GM21619 (cell line): ENCODE measurements at regions not wholly inside any gene's neighbourhood (a gene's known extent, or its start where the extent isn't known, plus 50 kb on each side); places are given as distances from the start of the nearest gene placed in this dataset.
"Not testable (repeated sequence)": the region's sequence is repeated elsewhere in the genome, so short reads cannot be mapped to it uniquely, and the experiment has no call there.

Experiments
- ATAC-seq: cut with Tn5 transposase; IDR thresholded peaks from one replicate; pipeline ENCODE4 v1.9.1; 2021; ENCODE audit not compliant: unreplicated experiment

- no peak for ATAC-seq
Measured at GRCh38 chr20:4441871-4442270, 192.8 kb upstream of the ADRA1D start.

- ATAC-seq = no peak
Measured at GRCh38 chr20:4441191-4441590, 192.1 kb upstream of the ADRA1D start.

GRCh38 chr20:4439461-4439860, 190.4 kb upstream of the ADRA1D start:
- ATAC-seq = no peak

GRCh38 chr20:4437131-4437530, 188.0 kb upstream of the ADRA1D start:
- ATAC-seq = no peak

- no peak for ATAC-seq
Measured at GRCh38 chr20:4435671-4436455, 186.8 kb upstream of the ADRA1D start.

GRCh38 chr20:4435225-4435624, 186.1 kb upstream of the ADRA1D start:
- ATAC-seq = no peak

- no peak for ATAC-seq
Measured at GRCh38 chr20:4434681-4435080, 185.6 kb upstream of the ADRA1D start.

GRCh38 chr20:4431446-4431845, 182.4 kb upstream of the ADRA1D start:
- ATAC-seq = no peak

- ATAC-seq = not testable (repeated sequence)
Measured at GRCh38 chr20:4430826-4431225, 181.7 kb upstream of the ADRA1D start.

- ATAC-seq = no peak
Measured at GRCh38 chr20:4427940-4428586, 179.0 kb upstream of the ADRA1D start.

- ATAC-seq = no peak
Measured at GRCh38 chr20:4418141-4418540, 169.1 kb upstream of the ADRA1D start.

GRCh38 chr20:4415281-4415680, 166.2 kb upstream of the ADRA1D start:
- no peak for ATAC-seq

- ATAC-seq = no peak
Measured at GRCh38 chr20:4413314-4414049, 164.4 kb upstream of the ADRA1D start.

GRCh38 chr20:4412216-4412615, 163.1 kb upstream of the ADRA1D start:
- ATAC-seq = no peak

- no peak for ATAC-seq
Measured at GRCh38 chr20:4411744-4412143, 162.7 kb upstream of the ADRA1D start.

- ATAC-seq = no peak
Measured at GRCh38 chr20:4406627-4407026, 157.5 kb upstream of the ADRA1D start.

GRCh38 chr20:4401601-4402000, 152.5 kb upstream of the ADRA1D start:
- ATAC-seq = no peak

GRCh38 chr20:4384961-4385360, 135.9 kb upstream of the ADRA1D start:
- no peak for ATAC-seq

GRCh38 chr20:4383961-4384360, 134.9 kb upstream of the ADRA1D start:
- ATAC-seq = no peak

GRCh38 chr20:4375881-4376280, 126.8 kb upstream of the ADRA1D start:
- ATAC-seq = no peak

GRCh38 chr20:4373454-4373853, 124.4 kb upstream of the ADRA1D start:
- ATAC-seq = no peak
